Transverse colon (tissue), 3 donors: ENCODE measurements at regions not wholly inside any gene's neighbourhood (a gene's known extent, or its start where the extent isn't known, plus 50 kb on each side); places are given as distances from the start of the nearest gene placed in this dataset.

ENCODE experiments used
- CTCF ChIP-seq, 5 experiments: fragments of 200-600 bp in 3 of 5; fragments of 450-650 bp in 2 of 5; sonication (generic) in 3 of 5; IDR thresholded peaks; 1 replicate in 2 of 5; 2 replicates in 3 of 5; pipeline ENCODE4 v1.5.1; 2016 to 2017; ENCODE audit warnings: antibody characterized with exemption in 5 of 5, inconsistent platforms in 3 of 5, mild to moderate bottlenecking in 2 of 5, moderate library complexity in 1 of 5
- POLR2A ChIP-seq: fragments of 450-650 bp; IDR thresholded peaks from one replicate; pipeline ENCODE4 v1.6.1; 2016; ENCODE audit warnings: antibody characterized with exemption, mild to moderate bottlenecking, moderate library complexity

- TF ChIP-seq CTCF (IDR thresholded peaks at IDR 0.05) (no peak), POLR2A (no peak)
Observed at GRCh38 chr15:96093063-96093462, 237.4 kb upstream of the NR2F2 start.
